GM20000 (cell line): ENCODE measurements at regions not wholly inside any gene's neighbourhood (a gene's known extent, or its start where the extent isn't known, plus 50 kb on each side); places are given as distances from the start of the nearest gene placed in this dataset.

Experiments
- DNase-seq: peaks from one replicate; pipeline ENCODE4 v3.0.0; 2012; ENCODE audit warnings: low spot score
- CTCF ChIP-seq: IDR thresholded peaks from 2 replicates; pipeline ENCODE4 v1.5.1; 2012; ENCODE audit warnings: mild to moderate bottlenecking, control low read depth; ENCODE audit errors: extremely low read depth, missing control alignments

- no peak for TF ChIP-seq CTCF
- no peak for DNase-seq
Observed at GRCh38 chr2:234823196-234823876, 128.5 kb upstream of the SH3BP4 start.

GRCh38 chr2:234821946-234822475 is 129.8 kb upstream of the SH3BP4 start:
- no peak for DNase-seq
- TF ChIP-seq CTCF: no peak

GRCh38 chr2:234818937-234819336 is 132.9 kb upstream of the SH3BP4 start:
- DNase-seq: no peak
- TF ChIP-seq CTCF: no peak

- no peak for DNase-seq
- no peak for TF ChIP-seq CTCF
Observed at GRCh38 chr2:234816491-234816890, 135.3 kb upstream of the SH3BP4 start.

- DNase-seq: no peak
- no peak for TF ChIP-seq CTCF
Observed at GRCh38 chr2:234816056-234816455, 135.8 kb upstream of the SH3BP4 start.

GRCh38 chr2:234814374-234814773 is 137.4 kb upstream of the SH3BP4 start:
- TF ChIP-seq CTCF: no peak
- no peak for DNase-seq

- DNase-seq: no peak
- no peak for TF ChIP-seq CTCF
Observed at GRCh38 chr2:234812851-234813250, 139.0 kb upstream of the SH3BP4 start.
